Hepatocyte (in vitro differentiated cells): ENCODE measurements at regions not wholly inside any gene's neighbourhood (a gene's known extent, or its start where the extent isn't known, plus 50 kb on each side); places are given as distances from the start of the nearest gene placed in this dataset.

ENCODE experiments used
- EZH2 ChIP-seq: fragments of 200-600 bp; sonication (generic); IDR thresholded peaks from 2 replicates; pipeline ENCODE4 v1.6.1; 2016; ENCODE audit warnings: antibody characterized with exemption, mild to moderate bottlenecking, borderline replicate concordance
- EZH2phosphoT487 ChIP-seq: fragments of 200-600 bp; sonication (generic); IDR thresholded peaks from one replicate; pipeline ENCODE4 v1.6.1; 2018; ENCODE audit warnings: antibody characterized with exemption, mild to moderate bottlenecking, low read depth, moderate library complexity; ENCODE audit not compliant: unreplicated experiment, severe bottlenecking
- TF ChIP-seq, protein P1 (sequence below): fragments of 200-600 bp; sonication (generic); IDR thresholded peaks from 2 replicates; pipeline ENCODE4 v1.5.1; 2016; ENCODE audit warnings: antibody characterized with exemption, mild to moderate bottlenecking; ENCODE audit not compliant: poor library complexity

DNA sequence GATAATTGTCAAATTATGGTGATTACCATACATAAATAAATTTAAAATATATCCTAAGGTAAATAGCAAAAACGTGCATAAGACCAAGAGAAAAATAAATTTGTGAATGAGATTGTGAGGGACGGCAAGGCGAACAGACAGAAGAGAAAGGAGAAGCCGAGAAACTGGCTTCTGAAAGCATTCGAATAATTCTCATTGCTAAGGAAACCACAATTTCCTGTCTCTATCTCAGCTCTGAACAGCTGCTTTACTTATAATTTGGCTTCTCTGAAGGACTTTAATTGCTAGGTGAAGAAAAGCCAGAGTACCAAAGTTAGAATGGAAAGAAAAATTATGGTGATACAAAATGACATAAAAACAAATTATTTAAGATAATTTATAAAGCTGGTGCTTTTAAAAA is 79.0 kb upstream of the RGS17 start:
- TF ChIP-seq, protein P1, sequence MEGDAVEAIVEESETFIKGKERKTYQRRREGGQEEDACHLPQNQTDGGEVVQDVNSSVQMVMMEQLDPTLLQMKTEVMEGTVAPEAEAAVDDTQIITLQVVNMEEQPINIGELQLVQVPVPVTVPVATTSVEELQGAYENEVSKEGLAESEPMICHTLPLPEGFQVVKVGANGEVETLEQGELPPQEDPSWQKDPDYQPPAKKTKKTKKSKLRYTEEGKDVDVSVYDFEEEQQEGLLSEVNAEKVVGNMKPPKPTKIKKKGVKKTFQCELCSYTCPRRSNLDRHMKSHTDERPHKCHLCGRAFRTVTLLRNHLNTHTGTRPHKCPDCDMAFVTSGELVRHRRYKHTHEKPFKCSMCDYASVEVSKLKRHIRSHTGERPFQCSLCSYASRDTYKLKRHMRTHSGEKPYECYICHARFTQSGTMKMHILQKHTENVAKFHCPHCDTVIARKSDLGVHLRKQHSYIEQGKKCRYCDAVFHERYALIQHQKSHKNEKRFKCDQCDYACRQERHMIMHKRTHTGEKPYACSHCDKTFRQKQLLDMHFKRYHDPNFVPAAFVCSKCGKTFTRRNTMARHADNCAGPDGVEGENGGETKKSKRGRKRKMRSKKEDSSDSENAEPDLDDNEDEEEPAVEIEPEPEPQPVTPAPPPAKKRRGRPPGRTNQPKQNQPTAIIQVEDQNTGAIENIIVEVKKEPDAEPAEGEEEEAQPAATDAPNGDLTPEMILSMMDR = no peak
- TF ChIP-seq EZH2phosphoT487 (no peak), EZH2 (no peak)
